KMS-11 (cell line): ENCODE measurements at regions not wholly inside any gene's neighbourhood (a gene's known extent, or its start where the extent isn't known, plus 50 kb on each side); places are given as distances from the start of the nearest gene placed in this dataset.

ENCODE experiments used
- H2AFZ ChIP-seq: fragments of 200-600 bp; sonication (generic); 2 replicates; pipeline ENCODE4 v1.6.1; 2016; ENCODE audit warnings: antibody characterized with exemption, mixed run types, low read depth
- H3K27ac ChIP-seq: fragments of 200-600 bp; sonication (generic); 2 replicates; pipeline ENCODE4 v1.6.1; 2016; ENCODE audit warnings: mild to moderate bottlenecking, mixed run types
- H3K27me3 ChIP-seq: fragments of 200-600 bp; sonication (generic); 2 replicates; pipeline ENCODE4 v1.6.1; 2017; ENCODE audit warnings: mild to moderate bottlenecking, low read depth, mixed run types, moderate library complexity; ENCODE audit not compliant: insufficient read depth
- H3K36me3 ChIP-seq: fragments of 200-600 bp; sonication (generic); 2 replicates; pipeline ENCODE4 v1.6.1; 2017; ENCODE audit warnings: mild to moderate bottlenecking, mixed run types; ENCODE audit not compliant: insufficient read depth
- H3K4me1 ChIP-seq: fragments of 200-600 bp; sonication (generic); 2 replicates; pipeline ENCODE4 v1.6.1; 2016; ENCODE audit warnings: mild to moderate bottlenecking, low read depth, mixed run types; ENCODE audit not compliant: poor library complexity, severe bottlenecking
- H3K4me2 ChIP-seq: fragments of 200-600 bp; sonication (generic); 2 replicates; pipeline ENCODE4 v1.7.0; 2016; ENCODE audit warnings: mild to moderate bottlenecking, mixed run types
- H3K4me3 ChIP-seq: fragments of 200-600 bp; sonication (generic); IDR thresholded peaks from 2 replicates; pipeline ENCODE4 v1.6.1; 2017; ENCODE audit warnings: low read depth, low read length, mixed read lengths; ENCODE audit not compliant: insufficient read depth
- H3K79me2 ChIP-seq: fragments of 200-600 bp; sonication (generic); 2 replicates; pipeline ENCODE4 v1.6.1; 2016; ENCODE audit warnings: low read depth, mixed run types; ENCODE audit not compliant: insufficient read depth
- H3K9ac ChIP-seq: fragments of 200-600 bp; sonication (generic); 2 replicates; pipeline ENCODE4 v1.6.1; 2016; ENCODE audit warnings: mild to moderate bottlenecking, mixed run types
- H4K20me1 ChIP-seq: fragments of 200-600 bp; sonication (generic); 2 replicates; pipeline ENCODE4 v1.6.1; 2016; ENCODE audit warnings: mild to moderate bottlenecking, mixed run types; ENCODE audit not compliant: insufficient read depth
- CTCF ChIP-seq: fragments of 200-600 bp; sonication (generic); conservative IDR thresholded peaks from 2 replicates; pipeline ENCODE4 v1.6.1; 2017; ENCODE audit warnings: low read depth, mild to moderate bottlenecking, antibody characterized with exemption, low read length, moderate library complexity, mixed read lengths

- TF ChIP-seq CTCF: no peak
- Histone ChIP-seq H3K4me1 (no peaks in the 10 kb centered on the region), H4K20me1 (no peaks in the 10 kb centered on the region), H3K9ac (no peak overlapping the region), H3K27me3 (no peaks in the 10 kb centered on the region), H3K4me3 (no peak overlapping the region), H3K36me3 (no peaks in the 10 kb centered on the region), H3K4me2 (no peak overlapping the region), H3K27ac (no peak overlapping the region), H3K79me2 (no peaks in the 10 kb centered on the region), H2AFZ (no peak overlapping the region)
Observed at GRCh38 chr21:20685475-20685874, 312.7 kb upstream of the NCAM2 start.

GRCh38 chr21:20698585-20698984 is 299.6 kb upstream of the NCAM2 start:
- H3K4me2 ChIP-seq: no peak overlapping the region
- no peaks in the 10 kb centered on the region for H3K79me2 ChIP-seq
- H3K27ac ChIP-seq: no peak overlapping the region
- TF ChIP-seq CTCF: no peak
- H3K4me3 ChIP-seq: no peak overlapping the region
- no peaks in the 10 kb centered on the region for H4K20me1 ChIP-seq
- no peaks in the 10 kb centered on the region for H3K27me3 ChIP-seq
- no peak overlapping the region for H3K9ac ChIP-seq
- H2AFZ ChIP-seq: no peak overlapping the region
- no peaks in the 10 kb centered on the region for H3K4me1 ChIP-seq
- H3K36me3 ChIP-seq: no peaks in the 10 kb centered on the region

GRCh38 chr21:20701235-20701634 is 297.0 kb upstream of the NCAM2 start:
- Histone ChIP-seq H3K79me2 (no peaks in the 10 kb centered on the region), H3K27me3 (no peaks in the 10 kb centered on the region), H3K4me2 (no peak overlapping the region), H3K4me3 (no peak overlapping the region), H3K4me1 (no peaks in the 10 kb centered on the region), H3K36me3 (no peaks in the 10 kb centered on the region), H3K27ac (no peak overlapping the region), H3K9ac (no peak overlapping the region), H2AFZ (no peak overlapping the region), H4K20me1 (no peaks in the 10 kb centered on the region)
- no peak for TF ChIP-seq CTCF

- H4K20me1 ChIP-seq: no peaks in the 10 kb centered on the region
- H3K4me3 ChIP-seq: no peak overlapping the region
- no peaks in the 10 kb centered on the region for H3K36me3 ChIP-seq
- H3K4me1 ChIP-seq: no peaks in the 10 kb centered on the region
- TF ChIP-seq CTCF: no peak
- no peak overlapping the region for H2AFZ ChIP-seq
- H3K4me2 ChIP-seq: no peak overlapping the region
- H3K79me2 ChIP-seq: no peaks in the 10 kb centered on the region
- no peak overlapping the region for H3K9ac ChIP-seq
- no peaks in the 10 kb centered on the region for H3K27me3 ChIP-seq
- no peak overlapping the region for H3K27ac ChIP-seq
Observed at GRCh38 chr21:20703112-20703767, 295.0 kb upstream of the NCAM2 start.
